ENCODE measurements at regions not wholly inside any gene's neighbourhood (a gene's known extent, or its start where the extent isn't known, plus 50 kb on each side); places are given as distances from the start of the nearest gene placed in this dataset.

- no peak for DNase-seq (ENCODE audit: low spot score)
- H3K4me3 ChIP-seq (ENCODE audit: low read depth in 1 of 3, low read length in 3 of 3) = no peak overlapping the region
These were observed 502.7 kb downstream of the EFNA5 start for GRCh38 chr5:107168086-107168485.

GRCh38 chr5:107165296-107165695 is 505.4 kb downstream of the EFNA5 start:
- TF ChIP-seq MAX (IDR thresholded peaks at IDR 0.05) (no peak), REST (IDR thresholded peaks at IDR 0.05) (no peak), CTCF (IDR thresholded peaks at IDR 0.05; ENCODE audit: low read depth, low read length, missing input control) (no peak)
- H3K27me3 ChIP-seq (ENCODE audit: control insufficient read depth in 4 of 4, insufficient read depth in 4 of 4, low read length in 3 of 4) = no peaks in the 10 kb centered on the region
- no peak for DNase-seq (ENCODE audit: low spot score)
- H3K4me1 ChIP-seq (ENCODE audit: control insufficient read depth in 4 of 4, insufficient read depth in 4 of 4, low read length in 3 of 4) = no peaks in the 10 kb centered on the region
- H3K9me3 ChIP-seq (ENCODE audit: control insufficient read depth in 4 of 4, low read length in 3 of 4) = peaks cover 0 to 2% (median under 1%) of the 10 kb centered on the region in 4 donors
- H3K4me3 ChIP-seq (ENCODE audit: low read depth in 1 of 3, low read length in 3 of 3) = no peak overlapping the region
- H3K36me3 ChIP-seq (ENCODE audit: control insufficient read depth in 4 of 4, insufficient read depth in 3 of 4, low read depth in 1 of 4, low read length in 3 of 4) = no peaks in the 10 kb centered on the region
- 65% methylated on average over 2 of the region's 2 CpGs for WGBS
- H3K27ac ChIP-seq (ENCODE audit: low read depth in 1 of 2, low read length in 2 of 2) = no peak overlapping the region
- no peak overlapping the region for H3K9ac ChIP-seq (ENCODE audit: low read depth in 1 of 2, low read length in 2 of 2)

More at GRCh38 chr5:107168086-107168485, 502.7 kb downstream of the EFNA5 start:
- Histone ChIP-seq H3K9ac (ENCODE audit: low read depth in 1 of 2, low read length in 2 of 2) (no peak overlapping the region), H3K27me3 (ENCODE audit: control insufficient read depth in 4 of 4, insufficient read depth in 4 of 4, low read length in 3 of 4) (no peaks in the 10 kb centered on the region), H3K27ac (ENCODE audit: low read depth in 1 of 2, low read length in 2 of 2) (no peak overlapping the region), H3K36me3 (ENCODE audit: control insufficient read depth in 4 of 4, insufficient read depth in 3 of 4, low read depth in 1 of 4, low read length in 3 of 4) (no peaks in the 10 kb centered on the region), H3K4me1 (ENCODE audit: control insufficient read depth in 4 of 4, insufficient read depth in 4 of 4, low read length in 3 of 4) (no peaks in the 10 kb centered on the region), H3K9me3 (ENCODE audit: control insufficient read depth in 4 of 4, low read length in 3 of 4) (peaks cover 0 to 8% (median 3%) of the 10 kb centered on the region in 4 donors)
- WGBS = 64% methylated on average over 1 of the region's 1 CpG
- TF ChIP-seq REST (IDR thresholded peaks at IDR 0.05) = no peak
- TF ChIP-seq ATF3 (IDR thresholded peaks at IDR 0.05) = no peak
- no peak for TF ChIP-seq FOXA2 (IDR thresholded peaks at IDR 0.05)
- no peak for TF ChIP-seq SP1 (IDR thresholded peaks at IDR 0.05)
- no peak for TF ChIP-seq CTCF (IDR thresholded peaks at IDR 0.05; ENCODE audit: low read depth, low read length, missing input control)

All from liver (tissue), 8 donors.